ENCODE measurements at regions not wholly inside any gene's neighbourhood (a gene's known extent, or its start where the extent isn't known, plus 50 kb on each side); places are given as distances from the start of the nearest gene placed in this dataset.

- TF ChIP-seq CTCF (optimal IDR thresholded peaks at IDR 0.05 in 1 of 3, IDR thresholded peaks at IDR 0.05 in 1 of 3, conservative IDR thresholded peaks at IDR 0.05 in 1 of 3; ENCODE audit: extremely low read depth in 1 of 3, insufficient read depth in 2 of 3, low read length in 3 of 3) (no peak), EZH2 (IDR thresholded peaks at IDR 0.05; ENCODE audit: low read length) (no peak)
Observed at GRCh38 chr2:116440104-116440653, 1374.3 kb upstream of the DDX18 start.
